Prostate gland (tissue), 2 donors: ENCODE measurements at regions not wholly inside any gene's neighbourhood (a gene's known extent, or its start where the extent isn't known, plus 50 kb on each side); places are given as distances from the start of the nearest gene placed in this dataset.

Experiments used
- CTCF ChIP-seq, 4 experiments: fragments of 200-600 bp in 2 of 4; fragments of 450-650 bp in 2 of 4; sonication (generic) in 2 of 4; IDR thresholded peaks; 1 replicate in 3 of 4; 2 replicates in 1 of 4; pipeline ENCODE4 v1.5.1; 2016 to 2019; ENCODE audit warnings: antibody characterized with exemption in 4 of 4, mild to moderate bottlenecking in 2 of 4, moderate library complexity in 2 of 4
- POLR2A ChIP-seq: fragments of 450-650 bp; IDR thresholded peaks from one replicate; pipeline ENCODE4 v1.6.1; 2016; ENCODE audit warnings: antibody characterized with exemption, mild to moderate bottlenecking
- POLR2AphosphoS5 ChIP-seq: sonication (generic); formaldehyde crosslinking; IDR thresholded peaks from one replicate; pipeline ENCODE4 v1.6.1; 2017; ENCODE audit warnings: antibody characterized with exemption

GRCh38 chr18:71846716-71847115 is 697.4 kb downstream of the CBLN2 start:
- no peak for TF ChIP-seq POLR2A
- no peak for TF ChIP-seq CTCF (IDR thresholded peaks at IDR 0.05)
- no peak for TF ChIP-seq POLR2AphosphoS5
